ENCODE measurements at regions not wholly inside any gene's neighbourhood (a gene's known extent, or its start where the extent isn't known, plus 50 kb on each side); places are given as distances from the start of the nearest gene placed in this dataset.
A peak's percentile ranks its signal among the peaks of the same experiment; 100 is the strongest.

DNA sequence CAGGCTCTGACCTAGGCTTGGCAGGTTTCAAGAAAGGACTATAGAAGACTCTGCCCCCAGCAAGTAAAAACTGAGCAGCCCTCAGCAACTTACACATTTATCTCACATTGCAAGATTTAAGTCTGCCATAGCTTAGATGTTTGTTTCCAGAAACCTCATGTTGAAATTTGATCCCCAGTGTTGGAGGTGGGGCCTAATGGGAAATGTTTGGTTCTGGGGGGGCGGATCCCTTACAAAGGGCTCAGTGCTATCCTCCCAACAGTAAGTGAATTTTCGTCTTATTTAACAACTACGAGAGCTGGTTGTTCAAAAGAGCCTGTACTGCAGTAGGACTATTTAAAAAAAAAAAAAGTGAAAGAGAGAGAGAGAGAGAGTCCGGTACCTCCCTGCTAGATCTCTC, 125.2 kb upstream of the PROK2 start:
- H3K4ac ChIP-seq (replicated peaks; ENCODE audit: insufficient read length, low read depth, low read length): no peak overlapping the region
- 79% methylated on average over 3 of the region's 4 CpGs; no CpG with 5 or more reads in 1 of the 2 experiments for WGBS, 2 experiments (ENCODE audit: extremely low coverage in 1 of 2, insufficient coverage in 1 of 2, insufficient read length in 1 of 2, insufficient replicate concordance in 2 of 2, low coverage in 1 of 2, low lambda C conversion rate in 2 of 2, missing lambda C conversion rate in 1 of 2)

More for the DNA sequence above, 125.2 kb upstream of the PROK2 start:
- Histone ChIP-seq H3K56ac (replicated peaks; ENCODE audit: insufficient read length, low read depth, low read length) (no peak overlapping the region), H3K9me3 (ENCODE audit: insufficient read depth in 2 of 2, low read depth in 1 of 2, low read length in 1 of 2) (peaks cover 2 to 4% of the 10 kb centered on the region in 2 experiments; a peak in 1 of 4 replicates), H2BK15ac (ENCODE audit: low read length) (no peak overlapping the region), H4K5ac (ENCODE audit: insufficient read length, low read depth, low read length) (no peak overlapping the region), H4K91ac (replicated peaks; ENCODE audit: insufficient read length, low read length) (no peak overlapping the region), H2BK12ac (ENCODE audit: low read depth, low read length) (no peak overlapping the region), H2BK5ac (ENCODE audit: low read depth, low read length) (no peak overlapping the region), H3K36me3 (ENCODE audit: control insufficient read depth in 2 of 4, insufficient read depth in 4 of 4, low read length in 3 of 4) (no peaks in the 10 kb centered on the region), H3K9ac (replicated peaks in 1 of 4; ENCODE audit: extremely low read depth in 1 of 4, low read depth in 3 of 4, low read length in 3 of 4) (no peak overlapping the region), H4K20me1 (replicated peaks in 1 of 2; ENCODE audit: control insufficient read depth in 1 of 2, insufficient read depth in 2 of 2, low read length in 2 of 2) (no peaks in the 10 kb centered on the region), H3K14ac (ENCODE audit: insufficient read length) (no peak overlapping the region), H2BK120ac (replicated peaks; ENCODE audit: low read depth, low read length) (no peak overlapping the region), H3K23me2 (ENCODE audit: low read depth, low read length) (no peaks in the 10 kb centered on the region), H2AK5ac (ENCODE audit: low read depth, low read length) (no peak overlapping the region), H3K23ac (ENCODE audit: insufficient read length) (no peak overlapping the region), H3K27ac (ENCODE audit: low read depth, low read length) (no peak overlapping the region), H3K4me2 (ENCODE audit: insufficient read depth in 1 of 2, low read depth in 2 of 2, low read length in 2 of 2) (no peak overlapping the region), H3K27me3 (replicated peaks in 1 of 4; ENCODE audit: control insufficient read depth in 3 of 4, extremely low read depth in 1 of 4, insufficient read depth in 3 of 4, low read length in 3 of 4) (no peaks in the 10 kb centered on the region), H3K18ac (ENCODE audit: extremely low read depth, low read length) (no peak overlapping the region), H4K8ac (ENCODE audit: extremely low read depth, insufficient read depth, low read length) (no peak overlapping the region), H3K4me3 (ENCODE audit: extremely low read depth in 1 of 4, insufficient read depth in 2 of 4, low read depth in 3 of 4, low read length in 4 of 4) (no peak overlapping the region), H2AFZ (ENCODE audit: low read length) (peak overlapping the region; percentile 75; the same call in 1 of the 2 replicates), H2BK20ac (ENCODE audit: low read length) (no peak overlapping the region), H3K79me1 (ENCODE audit: low read depth, low read length) (no peaks in the 10 kb centered on the region), H3K79me2 (ENCODE audit: control insufficient read depth in 1 of 2, insufficient read depth in 2 of 2, low read length in 2 of 2) (no peaks in the 10 kb centered on the region), H3K4me1 (replicated peaks in 1 of 4; ENCODE audit: control insufficient read depth in 3 of 4, insufficient read depth in 4 of 4, low read length in 3 of 4) (peaks cover 0 to 4% (median 2%) of the 10 kb centered on the region in 4 experiments; a peak in 2 of 7 replicates)
- FAIRE-seq (no peak), DNase-seq (ENCODE audit: low read depth in 1 of 2, low spot score in 2 of 2) (no peak)
- ChIA-PET CTCF (ENCODE audit: partially characterized antibody) (interaction anchor here (0.7 to 1.8 kb wide), 9 partner anchors 14 to 408 kb away, joined by 3 to 6 read pairs (median 4); no protein-coding TSS in a partner anchor), POLR2A (ENCODE audit: partially characterized antibody) (no interaction called here)
- no peak for TF ChIP-seq BACH1 (IDR thresholded peaks at IDR 0.05; ENCODE audit: low read length)
- no peak for TF ChIP-seq RXRA (IDR thresholded peaks at IDR 0.05; ENCODE audit: insufficient read depth, low read depth, low read length)
- no peak for TF ChIP-seq CEBPB (IDR thresholded peaks at IDR 0.05; ENCODE audit: low read depth, low read length)
- no peak for TF ChIP-seq SIRT6 (IDR thresholded peaks at IDR 0.05; ENCODE audit: low read length)
- TF ChIP-seq SAP30 (IDR thresholded peaks at IDR 0.05; ENCODE audit: insufficient read depth, insufficient replicate concordance, low read length): no peak
- no peak for TF ChIP-seq KDM1A (IDR thresholded peaks at IDR 0.05; ENCODE audit: borderline replicate concordance, low read length)
- TF ChIP-seq TAF1 (IDR thresholded peaks at IDR 0.05; ENCODE audit: low read depth, low read length): no peak
- no peak for TF ChIP-seq GABPA (IDR thresholded peaks at IDR 0.05; ENCODE audit: borderline replicate concordance, insufficient read depth, low read length)
- no peak for TF ChIP-seq BRCA1 (IDR thresholded peaks at IDR 0.05; ENCODE audit: low read depth, low read length)
- no peak for TF ChIP-seq HDAC2 (IDR thresholded peaks at IDR 0.05; ENCODE audit: borderline replicate concordance in 1 of 2, low read depth in 2 of 2, low read length in 2 of 2)
- TF ChIP-seq SP2 (IDR thresholded peaks at IDR 0.05; ENCODE audit: low read length): no peak
- TF ChIP-seq EZH2 (IDR thresholded peaks at IDR 0.05; ENCODE audit: low read depth, low read length, severe bottlenecking): no peak

Data from H1 (cell line).